Stomach (tissue), 8 donors: ENCODE measurements at regions not wholly inside any gene's neighbourhood (a gene's known extent, or its start where the extent isn't known, plus 50 kb on each side); places are given as distances from the start of the nearest gene placed in this dataset.

Experiments
- DNase-seq, 2 donors: peaks; one replicate each; pipeline versions ENCODE4 v3.0.0 to v3.0.0-alpha.2; 2013 to 2019
- H3K27ac ChIP-seq, 5 donors: fragments of 200-600 bp in 4 of 5; sonication (generic) in 4 of 5; one replicate each; pipeline ENCODE4 v1.5.1; 2013 to 2019; ENCODE audit warnings: mild to moderate bottlenecking in 1 of 5, moderate library complexity in 1 of 5
- H3K27me3 ChIP-seq, 3 donors: fragments of 200-600 bp; sonication (generic); one replicate each; pipeline ENCODE4 v1.5.1; 2017 to 2019; ENCODE audit warnings: mixed run types in 1 of 3
- H3K36me3 ChIP-seq, 4 donors: fragments of 200-600 bp; sonication (generic); 1 replicate in 3 of 4; 2 replicates in 1 of 4; pipeline ENCODE4 v1.5.1; 2016 to 2019
- H3K4me1 ChIP-seq, 4 donors: fragments of 200-600 bp; sonication (generic); one replicate each; pipeline ENCODE4 v1.5.1; 2016 to 2019
- H3K4me3 ChIP-seq, 4 donors: fragments of 200-600 bp; sonication (generic) in 3 of 4; one replicate each; pipeline ENCODE4 v1.5.1; 2016 to 2019; ENCODE audit warnings: mild to moderate bottlenecking in 1 of 4
- H3K9me3 ChIP-seq, 4 donors: fragments of 200-600 bp; sonication (generic); one replicate each; pipeline ENCODE4 v1.5.1; 2016 to 2019
- EP300 ChIP-seq: sonication (generic); formaldehyde crosslinking; IDR thresholded peaks from one replicate; pipeline ENCODE4 v1.6.1; 2017; ENCODE audit warnings: antibody characterized with exemption
- POLR2A ChIP-seq, 4 donors: fragments of 450-650 bp; IDR thresholded peaks; one replicate each; pipeline ENCODE4 v1.6.1; 2016; ENCODE audit warnings: antibody characterized with exemption in 4 of 4, control low read depth in 2 of 4, mild to moderate bottlenecking in 1 of 4, moderate library complexity in 1 of 4
- POLR2AphosphoS5 ChIP-seq, 3 donors: sonication (generic); formaldehyde crosslinking; IDR thresholded peaks; one replicate each; pipeline ENCODE4 v1.6.1; 2016; ENCODE audit warnings: antibody characterized with exemption in 3 of 3
- WGBS, 5 donors: extraction: QIAGEN DNeasy Blood & Tissue Kit in 3 of 5; methylation state at CpG; one replicate each; pipeline versions ENCODE4 v1.1.5 to v1.1.7; 2013 to 2018; 5-methylcytosine and 5-hydroxymethylcytosine counted together
- intact Hi-C: fragments of 100-400 bp; cut with DNase I; formaldehyde crosslinking; loops from one replicate; pipeline ENCODE4 v1.15.1; 2023; ENCODE audit warnings: low total_unique reads
- TF ChIP-seq, protein P1 (sequence below), 7 experiments: fragments of 450-650 bp in 4 of 7; fragments of 200-600 bp in 3 of 7; sonication (generic) in 3 of 7; IDR thresholded peaks; one replicate each; pipeline ENCODE4 v1.5.1; 2016 to 2019; ENCODE audit warnings: antibody characterized with exemption in 7 of 7, control low read depth in 2 of 7, mild to moderate bottlenecking in 1 of 7
- donor health status: healthy with polysubstance abuse.
- donor health status: Bipolar disorder and iron deficiency.
- donor health status: healthy.

DNA sequence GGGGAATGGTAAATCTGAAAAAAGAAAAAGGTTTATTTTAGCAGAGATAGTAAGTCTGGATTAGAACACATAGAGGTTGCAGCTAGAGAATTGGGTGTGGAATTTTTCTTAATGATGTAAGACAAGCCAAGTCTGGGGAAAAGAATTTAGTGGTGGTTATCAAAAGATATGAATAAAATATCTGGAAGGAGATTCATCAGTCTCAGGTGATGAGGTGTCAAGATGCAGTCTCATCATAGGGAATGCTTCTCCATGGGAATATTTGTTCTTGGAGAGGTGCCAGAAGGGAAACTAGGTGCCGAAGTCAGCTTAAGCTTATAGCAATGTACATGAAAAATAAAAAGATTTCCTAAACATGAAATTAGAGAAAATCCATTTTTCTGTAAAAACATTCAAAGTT lies 504.1 kb upstream of the NR3C2 start:
- H3K27ac ChIP-seq: no peak overlapping the region
- TF ChIP-seq, protein P1, sequence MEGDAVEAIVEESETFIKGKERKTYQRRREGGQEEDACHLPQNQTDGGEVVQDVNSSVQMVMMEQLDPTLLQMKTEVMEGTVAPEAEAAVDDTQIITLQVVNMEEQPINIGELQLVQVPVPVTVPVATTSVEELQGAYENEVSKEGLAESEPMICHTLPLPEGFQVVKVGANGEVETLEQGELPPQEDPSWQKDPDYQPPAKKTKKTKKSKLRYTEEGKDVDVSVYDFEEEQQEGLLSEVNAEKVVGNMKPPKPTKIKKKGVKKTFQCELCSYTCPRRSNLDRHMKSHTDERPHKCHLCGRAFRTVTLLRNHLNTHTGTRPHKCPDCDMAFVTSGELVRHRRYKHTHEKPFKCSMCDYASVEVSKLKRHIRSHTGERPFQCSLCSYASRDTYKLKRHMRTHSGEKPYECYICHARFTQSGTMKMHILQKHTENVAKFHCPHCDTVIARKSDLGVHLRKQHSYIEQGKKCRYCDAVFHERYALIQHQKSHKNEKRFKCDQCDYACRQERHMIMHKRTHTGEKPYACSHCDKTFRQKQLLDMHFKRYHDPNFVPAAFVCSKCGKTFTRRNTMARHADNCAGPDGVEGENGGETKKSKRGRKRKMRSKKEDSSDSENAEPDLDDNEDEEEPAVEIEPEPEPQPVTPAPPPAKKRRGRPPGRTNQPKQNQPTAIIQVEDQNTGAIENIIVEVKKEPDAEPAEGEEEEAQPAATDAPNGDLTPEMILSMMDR (IDR thresholded peaks at IDR 0.05): no peak
- TF ChIP-seq POLR2A (IDR thresholded peaks at IDR 0.05) (no peak), POLR2AphosphoS5 (IDR thresholded peaks at IDR 0.05) (no peak), EP300 (no peak)
- intact Hi-C loops: no loop called here

DNA sequence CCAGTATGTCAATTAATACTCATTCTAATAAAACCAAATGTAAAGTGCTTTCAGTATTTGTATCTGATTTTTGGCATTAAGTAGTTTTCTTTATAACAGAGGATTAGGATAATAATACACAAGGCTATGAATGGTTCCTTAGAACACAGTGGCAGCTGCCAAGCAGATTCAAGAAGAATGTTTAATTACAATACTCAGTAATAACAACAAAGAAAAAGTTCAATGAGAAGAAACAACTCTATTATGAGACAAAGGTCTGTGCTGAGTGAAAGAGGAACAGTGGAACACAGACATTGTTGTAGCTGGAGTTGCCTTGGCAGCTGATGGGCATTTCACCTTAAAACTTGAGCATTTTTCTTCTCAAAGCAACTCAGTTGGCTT lies 502.6 kb upstream of the NR3C2 start:
- Histone ChIP-seq H3K4me1 (no peaks in the 10 kb centered on the region), H3K36me3 (no peaks in the 10 kb centered on the region), H3K4me3 (no peak overlapping the region), H3K27ac (no peak overlapping the region), H3K27me3 (no peaks in the 10 kb centered on the region), H3K9me3 (no peaks in the 10 kb centered on the region)
- no peak for DNase-seq
- intact Hi-C loops: no loop called here
- TF ChIP-seq POLR2A (IDR thresholded peaks at IDR 0.05) (no peak), POLR2AphosphoS5 (IDR thresholded peaks at IDR 0.05) (no peak), EP300 (no peak)
- TF ChIP-seq, protein P1 (IDR thresholded peaks at IDR 0.05): no peak

More for the DNA sequence above, 504.1 kb upstream of the NR3C2 start:
- Histone ChIP-seq H3K27me3 (no peaks in the 10 kb centered on the region), H3K4me3 (no peak overlapping the region), H3K36me3 (no peaks in the 10 kb centered on the region), H3K4me1 (no peaks in the 10 kb centered on the region), H3K9me3 (no peaks in the 10 kb centered on the region)
- 71 to 93% (median 91%) methylated on average over 1 of the region's 1 CpG for WGBS, 5 donors
- no peak for DNase-seq

DNA sequence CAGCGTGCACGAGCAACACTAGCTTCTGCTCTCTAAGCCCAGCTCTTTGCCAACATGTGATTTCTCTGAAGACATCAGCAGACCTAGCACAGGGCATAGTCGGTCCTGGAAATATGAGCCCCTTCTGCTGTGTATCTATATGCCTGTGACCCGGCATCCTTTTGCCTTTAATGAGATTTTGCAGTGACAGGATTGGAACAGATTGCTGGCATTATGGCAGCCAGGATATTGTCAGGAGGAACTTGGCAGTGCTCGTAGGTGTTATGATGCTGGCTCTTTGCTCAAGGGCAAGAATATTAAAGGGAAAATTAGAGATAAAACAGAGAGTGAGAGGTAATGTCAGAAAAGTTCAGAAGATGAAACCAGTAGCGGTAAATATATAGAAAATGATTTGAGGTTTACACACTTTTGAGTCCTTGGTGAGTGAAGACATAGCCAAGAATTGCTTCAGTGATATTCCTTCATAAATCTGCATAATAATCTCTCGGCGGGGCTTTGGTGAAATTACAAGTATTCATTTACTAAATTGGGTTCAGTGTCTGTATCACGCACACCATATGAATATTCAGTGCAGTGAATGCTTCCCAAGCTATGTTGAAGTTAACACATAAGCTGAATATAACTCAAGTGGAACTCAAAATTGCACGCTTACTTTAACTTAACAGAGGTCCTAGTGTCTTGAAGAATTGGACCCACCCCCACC lies 502.1 kb upstream of the NR3C2 start:
- Histone ChIP-seq H3K4me1 (peaks cover 0 to 3% (median 0%) of the 10 kb centered on the region in 4 donors), H3K9me3 (no peaks in the 10 kb centered on the region), H3K27ac (no peak overlapping the region), H3K4me3 (no peak overlapping the region), H3K36me3 (no peaks in the 10 kb centered on the region), H3K27me3 (no peaks in the 10 kb centered on the region)
- intact Hi-C loops: no loop called here
- 87 to 91% (median 89%) methylated on average over 8 to 10 of the region's 10 CpGs for WGBS, 5 donors
- no peak for DNase-seq
- TF ChIP-seq POLR2A (IDR thresholded peaks at IDR 0.05): no peak
- TF ChIP-seq EP300: no peak
- TF ChIP-seq, protein P1 (IDR thresholded peaks at IDR 0.05): no peak
- TF ChIP-seq POLR2AphosphoS5 (IDR thresholded peaks at IDR 0.05): no peak

DNA sequence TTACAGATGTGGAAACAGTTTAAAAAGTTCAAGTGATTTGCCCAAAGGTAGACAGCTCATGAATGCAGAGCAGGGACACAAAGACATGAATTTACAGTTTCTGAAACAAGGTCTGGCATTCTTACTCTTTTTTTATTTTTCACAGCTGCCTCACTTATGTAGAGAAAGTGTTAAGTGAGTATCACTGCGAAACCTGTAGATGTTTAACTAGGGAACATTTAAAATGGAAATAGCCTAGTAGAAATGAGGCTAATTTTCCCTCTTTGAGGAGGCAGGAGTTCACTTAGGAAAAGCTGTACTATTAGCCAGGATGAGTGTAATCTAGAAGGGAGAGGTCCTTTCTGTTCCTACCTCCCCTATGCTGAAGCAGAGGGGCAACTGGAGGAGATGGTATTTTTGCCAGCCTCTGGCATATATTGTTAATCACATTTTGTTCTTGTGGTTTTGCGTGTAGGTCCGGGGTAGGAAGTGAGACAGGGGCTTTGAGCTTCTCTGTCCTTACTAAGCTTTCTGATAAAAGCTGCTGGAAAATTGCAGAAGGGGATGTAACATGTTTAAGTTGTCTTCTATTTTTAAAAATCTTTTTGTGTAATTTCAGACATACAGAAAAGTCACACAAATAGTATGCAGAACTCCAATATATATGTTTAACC lies 492.8 kb upstream of the NR3C2 start:
- WGBS, 5 donors: 49 to 85% (median 52%) methylated on average over 3 of the region's 3 CpGs
- no peak overlapping the region for H3K4me3 ChIP-seq
- intact Hi-C loops: no loop called here
- TF ChIP-seq POLR2AphosphoS5 (IDR thresholded peaks at IDR 0.05) (no peak), POLR2A (IDR thresholded peaks at IDR 0.05) (no peak), EP300 (no peak)
- TF ChIP-seq, protein P1 (IDR thresholded peaks at IDR 0.05): no peak
- peaks cover 0 to 9% (median 4%) of the 10 kb centered on the region in 4 donors for H3K9me3 ChIP-seq
- H3K4me1 ChIP-seq: peaks cover 0 to 7% (median 0%) of the 10 kb centered on the region in 4 donors
- no peaks in the 10 kb centered on the region for H3K36me3 ChIP-seq
- no peak for DNase-seq
- H3K27me3 ChIP-seq: no peaks in the 10 kb centered on the region
- H3K27ac ChIP-seq: no peak overlapping the region
